PC-9 (cell line): ENCODE measurements at regions not wholly inside any gene's neighbourhood (a gene's known extent, or its start where the extent isn't known, plus 50 kb on each side); places are given as distances from the start of the nearest gene placed in this dataset.

Experiments
- BruUV-seq: library from RNA; stranded (reverse); fragments of 400-500 nt; replicated peaks from 2 replicates; lab custom pipeline; 2021; lab: Mats Ljungman, UMichigan
- CTCF ChIA-PET: fragments of 300-600 bp; sonication (Branson Sonifier 250); formaldehyde crosslinking; loops from one replicate; lab custom pipeline; 2022; ENCODE audit warnings: antibody characterized with exemption; lab: Charles Lee
- POLR2A ChIA-PET: fragments of 300-600 bp; sonication (Branson Sonifier 250); formaldehyde crosslinking; loops from one replicate; lab custom pipeline; 2022; ENCODE audit warnings: antibody characterized with exemption; ENCODE audit not compliant: unreplicated experiment; lab: Charles Lee
- DNase-seq, 2 experiments: peaks; one replicate each; pipeline versions ENCODE4 v3.0.0 to v3.0.0-alpha.2; 2015 to 2022; ENCODE audit warnings: mixed read lengths in 1 of 2
- H2AFZ ChIP-seq: fragments of 200-600 bp; sonication (generic); 2 replicates; pipeline ENCODE4 v1.8.1; 2017; ENCODE audit warnings: antibody characterized with exemption
- H3F3A ChIP-seq: fragments of 200-600 bp; sonication (generic); 2 replicates; pipeline ENCODE4 v1.8.1; 2017; ENCODE audit warnings: antibody characterized with exemption, mild to moderate bottlenecking, low read depth; ENCODE audit not compliant: insufficient read depth
- H3K27ac ChIP-seq: fragments of 200-600 bp; sonication (generic); 2 replicates; pipeline ENCODE4 v1.6.1; 2016; ENCODE audit warnings: mixed run types
- H3K27me3 ChIP-seq: fragments of 200-600 bp; sonication (generic); 2 replicates; pipeline ENCODE4 v1.6.1; 2016; ENCODE audit warnings: low read depth, mixed run types; ENCODE audit not compliant: insufficient read depth
- H3K36me3 ChIP-seq: fragments of 200-600 bp; sonication (generic); 2 replicates; pipeline ENCODE4 v1.6.1; 2016; ENCODE audit warnings: low read depth, mixed run types
- H3K4me1 ChIP-seq: fragments of 200-600 bp; sonication (generic); replicated peaks from 2 replicates; pipeline ENCODE4 v1.6.1; 2016; ENCODE audit warnings: mixed run types; ENCODE audit not compliant: insufficient read depth
- H3K4me2 ChIP-seq: fragments of 200-600 bp; sonication (generic); 2 replicates; pipeline ENCODE4 v1.6.1; 2017; ENCODE audit warnings: mixed run types
- H3K4me3 ChIP-seq: fragments of 200-600 bp; sonication (generic); 2 replicates; pipeline ENCODE4 v1.6.1; 2016; ENCODE audit warnings: mixed run types
- H3K79me2 ChIP-seq: fragments of 200-600 bp; sonication (generic); 2 replicates; pipeline ENCODE4 v1.6.1; 2017; ENCODE audit warnings: low read depth, mixed run types
- H3K9me2 ChIP-seq: fragments of 200-600 bp; sonication (generic); 2 replicates; pipeline ENCODE4 v1.8.1; 2017; ENCODE audit warnings: mild to moderate bottlenecking; ENCODE audit not compliant: insufficient read depth
- H3K9me3 ChIP-seq: fragments of 200-600 bp; sonication (generic); 2 replicates; pipeline ENCODE4 v1.8.1; 2016; ENCODE audit warnings: low read depth; ENCODE audit not compliant: insufficient read depth
- H4K20me1 ChIP-seq: fragments of 200-600 bp; sonication (generic); 2 replicates; pipeline ENCODE4 v1.8.1; 2017; ENCODE audit not compliant: insufficient read depth
- CTCF ChIP-seq: fragments of 200-600 bp; sonication (generic); conservative IDR thresholded peaks from 2 replicates; pipeline ENCODE4 v1.6.1; 2017; ENCODE audit warnings: mixed run types, antibody characterized with exemption, mild to moderate bottlenecking, moderate library complexity
- EZH2 ChIP-seq: fragments of 200-600 bp; sonication (generic); IDR thresholded peaks from 2 replicates; pipeline ENCODE4 v1.8.0; 2017; ENCODE audit warnings: antibody characterized with exemption, low read depth
- intact Hi-C: fragments of 100-400 bp; cut with micrococcal nuclease; formaldehyde crosslinking; loops from one replicate; pipeline ENCODE4 v1.10.0; 2022; ENCODE audit not compliant: unreplicated experiment

DNA sequence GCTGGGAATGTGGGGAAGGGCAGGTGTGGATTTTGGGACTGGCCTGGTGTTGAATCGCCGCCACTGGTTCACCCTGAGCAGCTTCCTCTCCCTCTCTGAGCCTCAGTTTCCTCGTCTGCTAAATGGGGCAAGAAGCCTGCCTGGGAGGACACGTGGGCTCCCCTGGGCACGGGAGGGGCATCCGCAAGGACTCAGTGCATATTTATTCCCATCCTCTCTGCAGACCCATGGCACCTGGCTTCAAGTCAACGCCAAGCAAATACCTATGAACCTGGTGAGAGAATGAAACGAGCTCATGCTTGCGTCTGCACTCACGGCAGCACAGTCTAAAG, 234.4 kb downstream of the PTPRU start:
- intact Hi-C loops = no loop called here
- Histone ChIP-seq H3K27me3 (peaks cover 55% of the 10 kb centered on the region), H3K9me2 (no peaks in the 10 kb centered on the region), H3K4me2 (no peak overlapping the region), H3K4me3 (no peak overlapping the region), H2AFZ (no peak overlapping the region), H3K9me3 (no peaks in the 10 kb centered on the region), H3K36me3 (no peaks in the 10 kb centered on the region), H3K4me1 (no peaks in the 10 kb centered on the region), H3F3A (no peaks in the 10 kb centered on the region), H4K20me1 (no peaks in the 10 kb centered on the region), H3K79me2 (no peaks in the 10 kb centered on the region), H3K27ac (no peak overlapping the region)
- CTCF ChIA-PET = no interaction called here
- TF ChIP-seq CTCF = no peak
- no peak for TF ChIP-seq EZH2
- POLR2A ChIA-PET = no interaction called here
- no peak for DNase-seq
- no TSS peak for BruUV-seq

DNA sequence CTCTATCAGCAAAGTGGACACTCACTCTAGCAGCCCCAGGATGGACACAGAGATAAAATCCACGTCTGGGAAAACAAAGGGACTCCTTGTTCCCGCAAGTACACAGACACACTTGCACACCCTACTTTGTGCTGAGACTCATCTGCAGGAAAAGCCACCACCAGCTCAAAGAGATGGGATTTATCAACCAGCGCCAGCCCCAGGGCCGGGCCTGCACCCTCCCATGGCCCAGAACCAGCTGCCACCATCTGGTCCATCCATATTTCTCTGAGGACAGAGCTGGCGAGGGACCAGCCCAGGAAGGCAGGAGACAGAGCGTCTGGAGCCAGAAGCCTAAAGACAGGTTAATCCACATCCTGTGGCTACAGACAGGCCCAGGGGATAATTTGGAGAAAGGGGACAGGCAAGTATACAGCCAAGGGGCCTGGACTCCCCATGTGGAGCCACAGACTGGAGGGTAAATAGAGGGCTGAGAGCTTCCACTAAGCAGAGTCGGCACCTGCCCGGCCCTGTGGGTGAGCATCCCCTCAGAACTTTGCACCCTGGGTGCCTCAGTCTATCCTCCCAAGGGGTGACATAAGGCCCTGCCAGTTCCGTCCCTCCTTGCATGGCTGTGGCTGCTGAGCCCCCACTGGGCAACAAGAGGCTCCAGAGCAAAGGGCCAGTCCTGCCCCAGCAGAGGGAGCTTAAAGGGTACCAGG, 233.9 kb downstream of the PTPRU start:
- CTCF ChIA-PET = no interaction called here
- Histone ChIP-seq H3K27ac (no peak overlapping the region), H3K9me2 (no peaks in the 10 kb centered on the region), H3F3A (no peaks in the 10 kb centered on the region), H3K4me3 (no peak overlapping the region), H3K4me1 (no peaks in the 10 kb centered on the region), H3K9me3 (no peaks in the 10 kb centered on the region), H3K4me2 (no peak overlapping the region), H3K36me3 (no peaks in the 10 kb centered on the region), H4K20me1 (no peaks in the 10 kb centered on the region), H2AFZ (no peak overlapping the region), H3K27me3 (peaks cover 50% of the 10 kb centered on the region), H3K79me2 (no peaks in the 10 kb centered on the region)
- TF ChIP-seq EZH2 = no peak
- TF ChIP-seq CTCF = no peak
- POLR2A ChIA-PET = no interaction called here
- intact Hi-C loops = no loop called here
- BruUV-seq = no TSS peak
- DNase-seq = no peak

DNA sequence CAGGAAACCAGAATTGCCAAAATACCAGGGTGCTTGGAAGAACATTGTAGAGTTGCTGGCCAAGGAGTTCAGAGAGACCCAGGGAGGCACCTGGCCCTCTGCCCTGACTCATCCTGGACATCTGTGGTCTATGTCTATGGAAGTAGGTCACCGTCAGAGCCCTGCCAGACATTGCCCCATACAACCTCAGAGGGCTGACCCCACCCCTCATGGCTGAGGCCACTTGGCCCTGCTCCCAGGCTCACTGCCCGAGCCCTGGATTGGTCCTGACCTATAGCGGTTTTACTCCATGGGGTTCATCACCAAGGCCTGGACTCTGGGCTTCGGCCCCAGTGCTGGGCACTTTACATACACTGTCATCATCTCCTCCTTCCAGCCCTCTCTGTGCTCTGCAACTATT, 233.1 kb downstream of the PTPRU start:
- H4K20me1 ChIP-seq = no peaks in the 10 kb centered on the region
- BruUV-seq = no TSS peak

More for the DNA sequence above, 233.1 kb downstream of the PTPRU start:
- Histone ChIP-seq H3K36me3 (no peaks in the 10 kb centered on the region), H3K9me3 (no peaks in the 10 kb centered on the region), H3K79me2 (no peaks in the 10 kb centered on the region), H3F3A (no peaks in the 10 kb centered on the region), H3K27me3 (peaks cover 42% of the 10 kb centered on the region), H3K4me1 (no peaks in the 10 kb centered on the region), H3K27ac (no peak overlapping the region), H3K9me2 (no peaks in the 10 kb centered on the region), H2AFZ (no peak overlapping the region), H3K4me3 (no peak overlapping the region), H3K4me2 (no peak overlapping the region)
- no peak for DNase-seq
- ChIA-PET CTCF (no interaction called here), POLR2A (no interaction called here)
- no peak for TF ChIP-seq EZH2
- TF ChIP-seq CTCF = no peak
- intact Hi-C loops = no loop called here
